ENCODE measurements at regions not wholly inside any gene's neighbourhood (a gene's known extent, or its start where the extent isn't known, plus 50 kb on each side); places are given as distances from the start of the nearest gene placed in this dataset.
"Not testable (repeated sequence)": the region's sequence is repeated elsewhere in the genome, so short reads cannot be mapped to it uniquely, and the experiment has no call there.

GRCh38 chr11:134944131-134944530, 532.1 kb upstream of the B3GAT1 start:
- no peak for DNase-seq (ENCODE audit: low read depth)

GRCh38 chr11:134943544-134943943, 531.5 kb upstream of the B3GAT1 start:
- DNase-seq (ENCODE audit: low read depth): no peak

DNA sequence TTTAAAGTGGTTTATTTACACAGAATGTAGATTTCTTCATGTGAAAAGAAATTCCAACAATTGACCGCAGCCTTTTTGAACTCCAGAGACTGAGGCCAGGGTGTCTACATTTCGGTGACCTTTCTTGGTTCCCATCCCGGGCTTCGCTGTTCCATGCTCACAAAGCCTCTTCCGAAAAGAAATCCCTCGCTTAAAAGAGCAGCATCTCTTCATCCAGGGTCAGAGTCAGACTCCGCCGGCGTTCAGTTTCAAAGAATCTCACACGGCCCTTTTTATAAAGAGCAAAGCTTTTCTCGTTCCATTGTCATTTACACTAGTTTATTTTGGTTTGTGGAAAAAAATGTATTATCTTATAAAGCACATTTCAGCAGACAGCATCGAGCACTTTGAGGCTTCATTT, 530.6 kb upstream of the B3GAT1 start:
- DNase-seq (ENCODE audit: low read depth): no peak

DNA sequence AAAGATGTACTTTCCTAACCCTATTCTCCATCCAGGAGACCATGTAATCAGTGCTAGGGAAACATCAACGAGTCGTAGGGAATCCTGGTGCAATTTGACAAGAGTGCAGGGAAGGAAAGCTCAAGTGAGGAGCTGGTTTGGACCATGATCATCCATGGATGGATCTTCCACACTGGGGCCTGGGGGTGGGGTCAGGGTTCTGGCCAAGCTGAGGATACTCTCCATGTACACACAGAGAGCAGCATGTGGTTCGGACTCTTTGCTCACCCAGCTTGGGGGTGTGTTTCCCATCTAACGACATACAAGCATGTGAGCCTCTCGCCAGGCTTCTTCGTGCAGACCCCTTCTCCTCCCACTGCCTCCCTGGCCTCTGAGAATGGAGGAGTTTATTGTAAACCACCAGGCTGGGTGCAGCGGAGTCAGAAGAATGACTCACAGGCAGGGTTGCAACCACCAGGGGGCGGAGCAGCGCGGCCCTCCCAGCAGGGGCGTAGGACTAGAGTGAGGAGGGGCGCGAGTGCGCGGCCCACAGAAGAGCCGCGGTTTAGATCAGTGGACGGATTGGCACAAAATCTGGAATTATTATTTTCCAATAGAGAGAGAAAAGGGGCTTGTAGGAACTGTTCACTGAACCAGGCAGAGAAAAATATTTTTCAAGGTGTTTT, 530.0 kb upstream of the B3GAT1 start:
- not testable (repeated sequence) for DNase-seq (ENCODE audit: low read depth)

GRCh38 chr11:134941326-134941725, 529.3 kb upstream of the B3GAT1 start:
- DNase-seq (ENCODE audit: low read depth): no peak

DNA sequence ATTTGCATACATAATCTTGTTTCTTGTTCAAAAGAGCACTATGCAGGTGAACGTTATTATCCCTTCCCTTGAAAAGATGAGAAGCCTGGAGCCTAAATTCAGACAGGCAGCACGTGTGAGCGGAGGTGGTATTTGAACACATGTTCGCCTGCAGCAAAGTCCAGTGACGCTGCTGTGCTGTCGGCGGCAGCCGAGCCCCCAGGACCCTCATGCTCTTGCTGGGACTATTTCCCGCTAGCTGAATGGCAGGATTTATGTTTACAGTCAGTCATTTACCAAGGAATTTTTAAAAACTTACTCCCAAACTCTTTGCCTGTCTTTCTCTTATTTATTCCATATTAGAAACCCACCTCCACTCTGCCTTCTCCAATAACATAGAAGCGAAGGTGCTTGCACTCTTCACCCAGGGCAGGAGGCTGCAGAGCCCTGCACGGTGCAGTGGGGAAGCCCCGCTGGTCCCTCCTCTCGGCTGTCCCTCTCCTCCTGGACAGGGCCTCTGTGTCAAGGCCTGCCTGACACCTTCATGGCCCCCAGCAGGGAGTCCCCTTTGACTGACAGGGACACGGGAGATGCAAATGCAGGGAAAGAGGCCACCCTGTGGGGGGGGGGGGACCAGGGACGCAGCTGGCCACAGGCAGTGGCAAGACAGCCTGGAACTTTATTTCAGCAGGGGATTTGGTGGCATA, 528.5 kb upstream of the B3GAT1 start:
- no peak for DNase-seq (ENCODE audit: low read depth)

DNA sequence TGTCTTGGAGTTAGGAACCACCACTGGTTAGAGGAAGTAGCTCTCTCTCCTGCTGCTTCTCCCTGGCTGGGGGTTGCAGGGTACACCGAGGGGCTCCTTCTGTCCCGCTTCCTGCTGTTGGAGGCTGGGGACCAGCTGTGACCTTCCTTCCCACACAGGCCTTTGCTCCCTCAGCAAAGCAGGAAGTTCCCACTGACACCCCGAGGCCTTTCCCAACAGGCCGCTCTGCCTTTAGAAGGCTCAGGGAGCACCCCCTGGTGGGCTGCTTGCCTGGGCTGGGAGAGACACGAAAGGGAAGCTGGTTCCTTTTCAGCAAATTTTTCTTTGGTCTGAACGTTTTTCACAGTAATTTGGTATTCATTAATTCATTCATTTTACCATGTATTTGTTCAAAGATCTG, 527.9 kb upstream of the B3GAT1 start:
- no peak for DNase-seq (ENCODE audit: low read depth)

DNA sequence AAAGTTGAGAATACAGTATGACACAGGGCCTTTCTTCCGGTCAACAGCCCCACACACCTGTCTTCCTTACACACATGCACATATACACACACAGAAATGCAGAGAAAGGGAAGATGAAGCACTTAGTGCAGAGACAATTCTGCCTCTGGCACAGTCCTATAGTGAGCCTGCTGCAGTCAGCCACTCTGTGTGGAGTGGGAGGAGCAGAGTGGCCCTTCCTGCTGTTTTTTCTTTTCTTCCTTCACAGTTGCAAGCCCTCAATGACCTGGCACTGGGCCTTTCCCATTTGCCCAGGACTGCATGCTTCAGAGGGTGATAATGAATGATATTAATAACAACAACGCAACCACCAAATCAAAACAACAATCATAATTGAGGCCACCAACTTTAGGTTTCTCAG, 527.0 kb upstream of the B3GAT1 start:
- DNase-seq (ENCODE audit: low read depth): no peak

- no peak for DNase-seq (ENCODE audit: low read depth)
Observed at GRCh38 chr11:134938212-134938611, 526.2 kb upstream of the B3GAT1 start.

DNA sequence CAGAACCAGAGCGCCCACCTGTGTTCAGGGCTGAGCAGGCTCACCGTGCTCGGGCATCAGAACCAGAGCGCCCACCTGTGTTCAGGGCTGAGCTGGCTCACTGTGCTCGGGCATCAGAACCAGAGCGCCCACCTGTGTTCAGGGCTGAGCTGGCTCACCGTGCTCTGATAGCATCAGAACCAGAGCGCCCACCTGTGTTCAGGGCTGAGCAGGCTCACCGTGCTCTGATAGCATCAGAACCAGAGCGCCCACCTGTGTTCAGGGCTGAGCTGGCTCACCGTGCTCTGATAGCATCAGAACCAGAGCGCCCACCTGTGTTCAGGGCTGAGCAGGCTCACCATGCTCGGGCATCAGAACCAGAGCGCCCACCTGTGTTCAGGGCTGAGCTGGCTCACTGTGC, 525.2 kb upstream of the B3GAT1 start:
- DNase-seq (ENCODE audit: low read depth): not testable (repeated sequence)

GRCh38 chr11:134932761-134933160, 520.7 kb upstream of the B3GAT1 start:
- no peak for DNase-seq (ENCODE audit: low read depth)

- no peak for DNase-seq (ENCODE audit: low read depth)
Observed at GRCh38 chr11:134925432-134925831, 513.4 kb upstream of the B3GAT1 start.

DNA sequence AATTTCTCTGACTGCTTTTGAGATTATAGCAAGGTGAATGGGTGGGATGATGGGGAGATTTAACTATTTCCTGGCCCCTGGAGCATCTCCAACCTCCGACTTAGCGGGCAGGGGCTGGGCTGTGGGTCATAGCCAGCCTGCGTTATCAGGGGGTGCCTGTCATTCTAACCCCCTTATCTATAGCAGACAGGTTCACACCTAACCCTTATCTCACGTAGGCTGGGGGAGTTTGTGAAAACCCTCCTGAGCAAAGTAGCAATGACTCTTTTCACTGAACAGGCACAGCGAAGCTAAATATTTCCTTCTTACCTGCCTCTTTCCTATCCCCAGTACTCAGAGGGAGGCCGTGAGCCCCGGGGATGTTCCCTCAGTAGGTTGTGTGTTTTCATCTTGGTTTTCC, 511.4 kb upstream of the B3GAT1 start:
- DNase-seq (ENCODE audit: low read depth): no peak

DNA sequence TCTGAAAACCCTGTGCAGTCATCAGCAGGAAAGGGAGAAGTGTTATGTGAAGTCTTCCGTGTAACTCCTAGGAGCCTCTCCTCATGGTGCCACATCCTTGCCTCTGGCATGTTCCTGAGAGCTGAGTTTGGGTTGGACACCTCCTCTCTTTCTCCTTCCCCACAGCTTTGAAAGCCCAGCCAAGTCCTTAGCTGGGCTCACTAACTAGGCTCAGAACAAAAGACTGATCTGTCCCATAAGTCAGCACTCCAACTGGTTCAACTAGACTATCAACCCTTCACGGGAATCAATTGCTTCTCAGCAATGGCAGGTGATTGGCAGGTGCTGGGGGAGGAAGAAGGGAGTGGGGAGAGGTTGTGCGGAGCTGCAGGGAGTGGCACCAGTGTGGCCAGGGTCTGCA, 509.9 kb upstream of the B3GAT1 start:
- DNase-seq (ENCODE audit: low read depth): no peak

DNA sequence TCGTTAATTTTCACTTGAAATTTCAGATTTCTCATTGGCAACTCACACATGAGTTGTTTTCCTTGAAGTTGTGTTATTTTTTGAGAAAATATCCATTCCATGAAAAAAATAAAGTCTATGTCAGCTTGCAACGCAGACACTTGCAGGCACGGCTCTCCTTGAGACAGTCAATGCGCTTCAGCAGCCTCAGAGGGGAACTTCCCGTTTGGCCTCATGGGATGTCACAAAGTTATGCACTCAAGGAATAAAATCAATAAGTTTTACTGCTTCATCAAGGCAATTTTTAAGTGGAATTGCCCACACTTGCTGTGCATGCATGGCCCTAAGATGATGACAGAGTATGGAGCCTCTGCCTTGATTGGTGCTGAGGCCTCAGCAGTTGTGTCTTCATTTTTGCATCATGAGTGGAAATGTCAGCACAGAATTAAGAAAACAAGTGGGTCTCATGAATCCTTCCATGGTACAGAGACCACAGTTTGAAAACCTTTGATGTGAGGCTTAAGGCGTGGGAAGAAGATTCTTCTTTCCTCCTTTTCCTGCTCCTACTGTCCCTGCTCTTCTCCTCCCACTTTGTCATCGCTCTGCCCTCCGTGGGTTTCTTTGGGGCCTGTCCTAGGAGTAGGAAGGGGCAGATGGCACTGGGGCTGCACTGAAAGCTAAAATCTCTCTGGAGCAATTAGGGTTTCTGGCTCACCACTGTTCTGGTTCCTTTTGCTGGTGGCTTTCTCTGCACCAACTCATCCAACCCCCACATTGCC, 509.0 kb upstream of the B3GAT1 start:
- no peak for DNase-seq (ENCODE audit: low read depth)

DNA sequence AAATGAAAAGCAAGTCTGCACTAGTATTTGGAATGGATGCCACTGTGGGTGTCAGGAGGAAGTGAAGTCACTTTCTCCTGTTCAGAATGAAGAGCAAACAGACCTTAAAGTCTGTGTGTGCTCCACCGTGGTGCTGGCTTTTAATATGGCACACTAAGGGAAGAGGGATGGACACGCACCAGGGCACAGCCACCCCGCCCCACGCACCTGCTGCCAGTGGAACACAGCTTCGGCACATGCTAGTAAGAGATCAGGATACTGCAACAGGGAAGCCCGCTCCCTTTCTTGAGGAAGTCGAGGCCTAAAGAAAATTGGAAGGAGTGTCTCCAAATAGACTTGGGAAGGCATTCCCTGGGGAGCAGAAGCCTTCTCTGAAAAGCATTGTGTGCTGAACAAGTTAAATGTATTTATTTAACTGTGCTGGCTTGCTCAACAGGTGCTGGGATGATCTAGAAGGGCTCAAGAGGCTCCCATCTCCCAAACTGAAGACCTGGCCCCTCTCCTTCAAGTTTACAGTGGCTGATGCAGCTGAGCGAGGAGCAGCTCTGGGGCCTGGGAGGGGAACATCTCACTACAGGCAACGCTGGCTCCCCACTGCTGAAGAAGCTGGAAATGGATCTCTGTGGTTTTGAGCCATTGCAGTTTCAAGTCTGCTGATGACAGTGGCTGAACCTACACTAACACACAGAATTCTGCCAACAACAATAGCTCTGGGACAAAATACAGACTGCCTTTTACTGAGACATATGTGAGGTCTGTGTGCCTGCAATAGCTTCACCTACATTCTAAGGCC, 504.6 kb upstream of the B3GAT1 start:
- DNase-seq (ENCODE audit: low read depth): no peak

GRCh38 chr11:134915881-134916280, 503.8 kb upstream of the B3GAT1 start:
- no peak for DNase-seq (ENCODE audit: low read depth)

GRCh38 chr11:134915212-134915611, 503.2 kb upstream of the B3GAT1 start:
- no peak for DNase-seq (ENCODE audit: low read depth)

- DNase-seq (ENCODE audit: low read depth): no peak
Observed at GRCh38 chr11:134913999-134914590, 502.1 kb upstream of the B3GAT1 start.

DNA sequence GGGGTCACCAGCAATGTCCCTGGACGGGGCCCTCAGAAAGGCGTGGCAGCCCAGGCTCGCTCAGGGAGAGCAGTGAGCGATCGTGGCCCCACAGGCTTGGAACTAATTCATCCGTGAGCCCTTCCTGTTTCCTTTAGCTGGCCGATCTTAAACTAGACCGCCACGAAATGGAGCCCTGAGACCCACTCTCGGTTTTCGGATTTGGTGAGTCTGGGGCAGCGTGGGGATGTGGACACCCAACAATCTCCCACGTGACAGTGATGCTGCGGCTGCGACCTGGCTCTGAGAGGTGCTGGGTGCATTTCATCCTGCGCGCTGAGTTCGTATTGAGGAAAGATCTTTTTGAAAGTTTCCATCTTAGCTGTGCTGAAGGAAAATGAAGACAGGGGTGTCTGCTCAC, 501.3 kb upstream of the B3GAT1 start:
- DNase-seq (ENCODE audit: low read depth): no peak

GRCh38 chr11:134911514-134912180, 499.6 kb upstream of the B3GAT1 start:
- no peak for DNase-seq (ENCODE audit: low read depth)

Measured in forelimb muscle (tissue), 1 donor.